ENCODE measurements at regions not wholly inside any gene's neighbourhood (a gene's known extent, or its start where the extent isn't known, plus 50 kb on each side); places are given as distances from the start of the nearest gene placed in this dataset.

DNA sequence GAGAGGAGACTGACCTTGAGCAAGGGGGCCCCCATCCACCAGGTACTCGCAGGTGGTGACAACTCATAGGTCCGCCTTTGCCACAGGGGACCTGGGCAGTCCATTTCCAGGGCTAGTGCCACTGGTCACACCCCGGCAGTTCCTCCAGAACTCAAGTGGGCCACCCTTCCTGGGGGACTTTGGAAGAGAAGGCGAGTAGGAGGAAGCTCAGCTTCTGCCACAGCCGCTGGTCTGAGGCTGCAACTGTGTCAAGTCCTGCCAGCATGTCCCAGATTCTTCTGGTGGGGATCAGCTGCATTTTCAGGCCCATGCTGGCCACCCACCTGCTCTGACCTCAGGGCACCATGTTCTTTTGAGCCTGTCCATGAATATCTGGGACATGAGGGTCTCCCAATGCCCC is 423.9 kb upstream of the MYT1L start:
- DNase-seq = no peak

DNA sequence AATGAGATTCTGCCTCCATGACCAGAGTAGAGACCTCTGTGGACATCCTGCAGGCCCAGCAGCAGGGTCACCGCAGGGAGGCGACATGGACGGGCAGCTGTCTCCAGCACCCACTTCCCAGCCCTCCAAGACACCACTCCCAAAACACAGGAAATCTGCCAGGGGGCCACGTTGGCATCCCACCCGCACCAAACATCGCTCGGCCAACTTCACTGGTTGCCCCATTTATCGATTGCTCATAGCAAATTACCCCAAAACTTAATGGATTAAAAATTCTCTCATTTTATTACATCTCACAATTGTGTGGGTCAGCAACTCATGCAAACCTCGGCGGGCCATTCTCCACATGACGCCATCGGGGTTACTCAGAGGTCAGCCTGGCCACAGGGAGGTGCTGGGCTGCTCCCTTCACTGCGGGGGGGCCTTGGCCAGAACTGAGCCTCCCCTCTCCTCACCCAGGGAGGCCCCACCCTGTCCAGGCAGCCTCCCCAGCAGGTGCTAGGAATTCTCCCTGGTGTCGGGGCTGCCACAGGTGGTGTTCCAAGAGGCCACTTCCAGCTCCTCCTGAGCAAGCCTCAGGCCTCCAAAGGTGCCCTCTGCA is 420.7 kb upstream of the MYT1L start:
- no peak for DNase-seq

DNA sequence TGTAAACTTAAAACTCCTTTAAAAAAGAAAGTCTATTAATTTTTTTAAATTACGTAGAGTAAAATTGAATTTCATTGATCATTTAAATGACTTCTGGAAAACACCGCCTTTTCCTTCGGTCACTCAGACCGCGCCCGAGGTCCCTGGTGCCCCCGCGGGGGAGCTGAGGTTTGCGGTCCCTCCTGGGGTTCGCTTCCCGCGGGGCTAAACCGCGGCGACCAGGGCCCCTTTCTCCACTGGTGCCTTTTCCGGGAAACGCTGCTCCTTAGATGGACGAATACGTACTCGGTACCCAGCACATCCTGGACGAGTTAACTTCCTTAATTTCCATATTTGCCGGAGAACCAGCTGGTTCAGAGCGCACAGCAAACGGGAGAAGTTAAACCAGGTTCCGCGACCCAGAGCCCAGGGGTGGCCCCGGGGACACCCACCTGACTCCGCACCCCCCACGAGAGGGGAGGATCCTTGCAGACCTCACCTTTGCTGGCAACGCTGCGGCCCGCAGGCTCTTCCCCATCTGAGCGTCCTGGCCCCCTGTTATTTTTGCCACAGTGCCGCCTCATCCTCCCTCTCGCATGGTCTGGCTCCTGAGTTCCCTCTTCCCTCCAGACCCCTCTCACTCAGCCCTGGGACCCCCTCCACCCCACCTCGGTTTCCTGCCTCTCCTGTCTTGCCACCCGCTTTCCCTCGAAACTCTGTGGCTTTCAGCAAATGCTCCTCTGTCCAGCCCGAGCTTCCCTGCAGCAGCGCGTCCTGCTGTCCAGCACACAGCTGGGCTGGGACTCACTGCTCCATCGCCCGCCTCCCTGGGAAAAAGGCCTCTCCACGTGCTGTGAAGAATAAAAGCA is 420.0 kb upstream of the MYT1L start:
- DNase-seq = no peak

DNA sequence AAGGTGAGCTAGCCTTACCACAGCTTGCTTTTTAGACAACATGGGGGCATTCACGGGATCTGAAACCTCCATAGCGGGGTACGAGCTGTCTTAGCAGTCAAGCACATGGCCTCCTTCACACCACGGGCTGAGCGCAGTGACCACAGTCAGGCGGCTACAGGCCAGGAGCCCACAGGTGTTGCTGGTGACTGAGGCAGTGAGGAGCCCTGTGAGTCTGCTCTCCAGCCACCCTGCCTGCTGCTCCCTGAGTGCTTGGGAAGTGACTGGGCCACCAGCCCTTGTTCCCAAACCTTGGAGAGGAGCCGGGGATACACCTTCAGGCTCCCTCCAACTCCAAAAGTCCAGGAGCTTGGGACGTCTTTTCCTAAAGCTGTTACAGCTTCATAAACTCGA is 418.1 kb upstream of the MYT1L start:
- no peak for DNase-seq

GRCh38 chr2:2748399-2749205 is 417.5 kb upstream of the MYT1L start:
- DNase-seq = no peak

GRCh38 chr2:2747797-2748301 is 416.8 kb upstream of the MYT1L start:
- no peak for DNase-seq

DNA sequence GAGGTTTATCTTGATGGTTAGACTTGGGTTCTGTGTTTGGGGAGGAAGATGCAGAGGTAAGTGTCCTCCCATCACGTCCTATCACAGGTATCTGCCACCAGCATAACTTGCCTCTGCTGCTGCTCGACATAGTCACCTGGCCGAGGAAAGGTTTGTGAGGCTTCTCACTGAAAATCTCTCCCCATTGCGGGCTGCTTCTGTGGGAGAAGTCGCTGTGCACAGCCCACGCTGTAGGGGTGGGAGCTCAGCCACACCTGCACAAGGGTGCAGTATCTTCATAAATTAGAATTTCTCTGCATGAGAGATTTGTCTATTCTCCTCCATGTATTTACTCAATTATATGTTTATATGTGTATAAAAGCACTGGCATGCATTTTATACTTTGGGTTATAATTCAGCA is 415.7 kb upstream of the MYT1L start:
- no peak for DNase-seq

DNA sequence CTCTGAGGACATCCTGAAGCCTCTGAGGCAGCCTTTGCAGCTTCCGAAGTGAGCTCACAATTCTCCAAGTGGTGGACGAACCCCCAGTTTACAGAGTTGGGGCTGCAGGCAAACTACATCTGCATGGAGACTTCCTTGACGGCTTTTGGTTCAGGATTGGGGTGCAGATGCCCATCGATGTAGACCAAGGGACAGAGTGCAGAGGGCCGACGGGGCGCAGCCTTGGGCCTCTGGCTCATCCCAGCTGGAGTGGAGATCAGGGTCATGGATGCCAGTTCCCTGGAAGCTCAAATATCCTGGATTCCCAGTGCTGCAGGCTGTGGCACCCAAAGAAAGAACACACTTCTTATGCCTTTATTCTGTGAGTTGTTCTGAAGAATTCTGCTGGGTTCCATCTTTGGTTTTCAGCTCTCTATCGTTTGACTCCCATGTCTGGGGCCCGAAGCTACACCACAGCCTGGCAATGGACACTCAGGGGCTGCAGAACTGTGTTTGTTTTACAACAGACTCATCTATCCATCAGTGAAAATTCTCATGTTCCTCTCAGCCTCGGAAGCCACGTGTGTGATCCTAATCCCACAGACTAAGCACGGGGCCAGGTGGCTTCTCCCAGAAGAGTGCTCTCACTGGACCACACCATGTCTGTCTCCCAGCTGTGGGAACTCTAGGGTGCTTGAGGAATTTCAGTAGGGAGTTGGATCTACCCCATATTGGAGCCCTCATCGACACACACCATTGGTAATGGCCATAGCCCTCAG is 414.1 kb upstream of the MYT1L start:
- DNase-seq = peak; percentile 20

DNA sequence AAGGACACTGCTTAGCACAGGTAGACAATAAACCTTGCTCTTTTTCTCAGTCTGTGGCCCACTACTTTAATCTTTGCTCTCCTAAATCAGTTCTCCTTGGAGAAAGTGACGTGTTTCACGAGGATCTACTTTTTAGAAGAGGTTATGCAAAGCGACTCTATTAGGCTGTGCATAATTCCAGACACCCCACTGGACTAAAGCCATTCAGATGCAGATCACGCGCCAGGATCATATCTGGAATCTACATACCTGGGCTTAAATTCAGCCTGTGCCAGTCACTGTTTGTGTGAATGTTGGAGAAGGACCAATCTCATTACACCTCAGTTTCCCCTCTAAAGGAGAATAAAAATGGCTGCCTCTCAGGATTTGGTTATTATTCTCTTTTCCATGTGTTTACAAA is 413.0 kb upstream of the MYT1L start:
- DNase-seq = no peak

DNA sequence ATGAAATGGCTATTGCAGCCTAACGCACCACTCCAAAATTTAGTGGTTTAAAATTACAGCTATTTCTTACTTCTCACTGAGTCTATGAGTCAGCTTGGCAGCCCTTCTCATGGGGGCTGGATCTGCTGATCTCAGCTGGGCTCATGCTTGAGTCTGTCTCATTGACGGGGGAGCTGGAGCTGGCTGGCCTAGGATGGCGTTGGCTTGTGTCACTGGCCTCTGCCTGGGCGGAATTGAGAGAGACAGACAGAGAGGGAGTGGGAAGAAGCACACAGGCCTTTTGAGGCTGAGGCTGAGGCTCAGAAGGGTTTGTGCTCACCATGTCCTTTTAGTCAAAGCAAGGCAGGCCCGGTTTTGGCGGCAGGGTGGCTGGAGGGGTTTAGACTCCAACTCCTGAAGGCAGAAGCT is 412.1 kb upstream of the MYT1L start:
- no peak for DNase-seq

DNA sequence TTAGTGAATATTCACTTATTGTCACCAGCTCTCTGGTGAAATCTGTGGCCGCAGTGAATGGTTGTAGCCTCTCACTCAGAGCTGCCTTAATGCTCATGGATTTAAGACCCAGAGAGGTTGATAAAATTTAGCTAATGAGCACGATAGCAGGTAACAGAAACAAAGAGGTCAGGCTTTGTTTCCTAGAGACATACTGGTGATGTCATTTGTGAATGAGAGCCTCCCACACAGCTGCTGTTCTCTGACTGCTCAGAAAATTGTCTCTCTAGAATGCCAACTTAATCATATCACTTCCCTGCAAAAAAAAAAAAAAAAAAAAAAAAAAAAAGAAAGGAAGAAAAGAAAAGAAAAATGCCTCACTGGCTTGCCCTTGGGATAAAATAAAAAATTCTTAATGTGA is 411.7 kb upstream of the MYT1L start:
- no peak for DNase-seq

GRCh38 chr2:2740238-2740775 is 409.2 kb upstream of the MYT1L start:
- no peak for DNase-seq

GRCh38 chr2:2739231-2739795 is 408.2 kb upstream of the MYT1L start:
- no peak for DNase-seq

DNA sequence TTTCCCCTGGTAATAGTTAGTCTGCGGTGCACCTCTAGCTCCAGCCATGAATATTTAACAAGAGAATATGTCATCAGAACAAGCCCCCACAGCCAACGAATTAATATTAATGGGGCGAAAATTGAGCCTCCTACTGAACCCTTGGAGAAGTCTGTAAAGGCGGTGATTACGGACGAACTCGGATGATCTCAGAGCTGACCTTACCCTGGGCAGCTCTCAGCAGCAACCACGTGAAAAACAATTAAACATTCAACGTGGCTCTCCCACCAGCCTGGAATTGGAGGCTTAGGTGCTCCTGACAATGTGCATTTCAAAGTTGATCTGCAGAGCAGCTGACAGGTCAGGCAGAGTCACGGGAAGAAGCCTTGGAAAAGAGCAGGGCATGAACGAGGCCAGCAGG is 407.6 kb upstream of the MYT1L start:
- DNase-seq = no peak

GRCh38 chr2:2738276-2738675 is 407.2 kb upstream of the MYT1L start:
- DNase-seq = no peak

DNA sequence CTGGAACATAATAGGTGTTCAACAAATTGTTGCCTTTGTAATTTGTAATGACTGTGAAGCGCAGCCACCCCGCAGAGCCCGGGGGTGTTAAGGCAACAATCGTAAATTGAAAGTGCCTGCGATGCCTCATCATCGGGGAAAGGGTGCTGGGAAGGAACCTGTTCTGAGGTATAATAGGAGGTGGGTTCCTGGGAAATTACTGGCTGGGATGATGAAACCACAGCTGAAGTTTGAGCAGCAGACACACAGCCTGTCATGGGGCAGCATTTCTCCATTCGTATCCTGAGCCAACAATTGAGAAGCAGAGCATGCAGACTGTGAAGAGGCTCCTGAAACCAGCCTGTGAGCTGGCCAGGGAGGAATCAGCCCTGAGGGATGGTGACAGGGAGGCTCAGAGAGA is 404.0 kb upstream of the MYT1L start:
- no peak for DNase-seq

DNA sequence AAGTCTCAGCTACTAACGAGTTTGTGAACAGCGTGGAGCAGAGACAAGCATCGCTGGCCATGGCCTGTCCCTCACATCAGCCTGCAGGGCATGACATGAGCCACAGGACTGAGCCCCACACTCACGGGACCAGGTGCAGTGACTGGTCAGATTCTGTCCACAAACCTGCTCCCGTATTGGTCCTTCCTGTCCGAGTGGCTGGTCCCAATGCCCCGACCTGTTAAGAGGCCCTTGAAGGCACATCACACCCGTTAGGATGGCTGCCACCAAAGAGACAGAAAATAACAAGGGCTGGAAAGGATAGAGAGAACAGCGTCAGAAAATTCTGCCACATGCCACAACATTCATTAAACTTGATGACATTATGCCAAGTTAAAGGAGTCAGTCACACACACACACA is 403.2 kb upstream of the MYT1L start:
- no peak for DNase-seq

DNA sequence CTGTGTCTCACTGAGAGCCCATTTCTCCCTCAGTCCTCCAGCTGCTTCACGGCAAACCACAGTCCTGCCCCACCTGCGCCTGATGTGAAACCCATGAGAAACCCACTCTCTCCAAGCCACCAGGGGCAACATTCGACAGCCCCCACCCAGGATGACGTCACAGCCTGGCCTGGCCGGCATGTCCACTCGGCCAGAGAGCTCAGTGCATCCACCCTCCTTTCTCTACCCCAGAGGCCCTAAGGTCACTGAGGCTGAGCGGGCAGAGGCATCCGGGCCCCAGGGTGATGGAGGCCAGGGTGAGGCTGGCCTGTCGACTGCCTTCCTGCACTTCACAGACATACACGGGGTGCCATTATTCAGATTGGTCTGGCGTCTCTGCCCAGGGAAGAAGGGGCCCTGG is 402.7 kb upstream of the MYT1L start:
- DNase-seq = no peak

- no peak for DNase-seq
Observed at GRCh38 chr2:2732331-2733119, 401.4 kb upstream of the MYT1L start.

DNA sequence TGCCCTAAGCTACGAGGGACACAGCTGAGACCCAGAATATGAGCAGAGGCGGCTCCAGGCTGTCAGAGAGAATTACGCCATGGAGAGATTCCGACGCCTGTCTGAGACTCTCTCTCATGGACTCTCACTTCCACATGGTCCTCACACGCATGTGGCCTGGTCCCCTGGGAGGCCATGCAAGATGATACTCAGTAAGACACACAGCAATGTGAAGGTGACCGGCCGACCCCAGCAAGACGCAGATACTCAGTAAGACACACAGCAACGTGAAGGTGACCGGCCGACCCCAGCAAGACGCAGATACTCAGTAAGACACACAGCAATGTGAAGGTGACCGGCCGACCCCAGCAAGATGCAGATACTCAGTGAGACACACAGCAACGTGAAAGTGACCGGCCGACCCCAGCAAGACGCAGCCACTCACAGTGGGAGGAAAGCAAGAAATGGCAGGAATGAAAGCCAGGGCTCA is 400.8 kb upstream of the MYT1L start:
- DNase-seq = no peak

DNA sequence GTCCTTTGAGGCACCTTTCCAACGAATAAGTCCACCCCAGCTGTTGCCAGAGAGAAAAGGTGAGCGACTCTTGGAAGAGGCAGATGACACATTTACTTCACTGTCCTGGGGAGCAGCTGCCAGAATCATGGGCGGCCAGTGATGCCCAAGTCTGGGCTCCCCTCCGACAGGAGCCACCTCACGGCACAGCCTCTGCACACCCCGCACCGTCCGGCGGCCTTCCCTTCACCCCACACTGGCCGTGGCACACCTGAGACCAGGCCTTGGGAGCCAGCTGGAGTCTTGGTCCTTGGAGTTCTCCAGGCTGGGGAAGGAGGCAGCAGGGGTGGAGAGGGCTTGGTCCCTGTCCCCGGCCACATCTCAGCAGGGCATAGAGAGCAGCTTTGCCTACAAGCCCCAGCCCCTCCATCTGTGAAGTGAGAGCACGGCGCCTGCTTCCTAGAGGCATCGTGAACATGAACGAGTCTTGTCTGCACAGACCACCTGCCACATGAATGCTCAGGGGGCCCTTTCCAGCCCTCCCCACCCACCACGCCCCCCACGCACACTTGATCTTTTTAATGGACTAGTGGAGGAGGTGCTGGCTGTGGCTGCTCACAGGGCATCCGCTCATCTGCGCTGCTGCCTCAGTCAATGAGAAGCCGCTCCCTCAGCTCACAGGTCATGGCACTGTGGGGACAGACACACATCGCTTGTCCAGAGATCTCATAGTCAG is 400.2 kb upstream of the MYT1L start:
- DNase-seq = peak; percentile 24
